ENCODE measurements at regions not wholly inside any gene's neighbourhood (a gene's known extent, or its start where the extent isn't known, plus 50 kb on each side); places are given as distances from the start of the nearest gene placed in this dataset.

GRCh38 chr3:117170094-117170493, 460.5 kb downstream of the TUSC7 start:
- Histone ChIP-seq H4K91ac (ENCODE audit: low read length) (no peak overlapping the region), H3K18ac (ENCODE audit: low read depth in 1 of 2, low read length in 2 of 2) (no peak overlapping the region), H2BK15ac (ENCODE audit: low read depth, poor library complexity, severe bottlenecking) (no peak overlapping the region), H2AFZ (ENCODE audit: low read depth, low read length) (no peak overlapping the region), H3K23ac (ENCODE audit: low read length in 2 of 2) (no peak overlapping the region), H2AK5ac (ENCODE audit: low read length, severe bottlenecking) (no peak overlapping the region), H3K4me2 (ENCODE audit: low read length, poor library complexity, severe bottlenecking) (no peak overlapping the region), H3K9ac (ENCODE audit: low read length) (no peak overlapping the region), H3K27ac (ENCODE audit: low read length, poor library complexity, severe bottlenecking) (no peak overlapping the region), H3K9me3 (ENCODE audit: control insufficient read depth, low read length) (no peaks in the 10 kb centered on the region), H3K4me3 (ENCODE audit: insufficient read depth in 1 of 2, low read depth in 1 of 2, low read length in 2 of 2) (no peak overlapping the region), H3K4me1 (ENCODE audit: control insufficient read depth, insufficient read depth, low read depth, low read length) (no peaks in the 10 kb centered on the region), H3K4ac (ENCODE audit: low read depth in 1 of 2, low read length in 2 of 2) (no peak overlapping the region), H2BK5ac (ENCODE audit: low read depth, low read length, poor library complexity, severe bottlenecking) (no peak overlapping the region), H4K8ac (ENCODE audit: low read length) (no peak overlapping the region), H2BK12ac (ENCODE audit: low read length in 2 of 2) (no peak overlapping the region), H3K79me1 (replicated peaks; ENCODE audit: low read length, poor library complexity, severe bottlenecking) (no peaks in the 10 kb centered on the region), H3K36me3 (ENCODE audit: control insufficient read depth in 1 of 2, insufficient read depth in 2 of 2, low read depth in 1 of 2, low read length in 2 of 2) (no peaks in the 10 kb centered on the region), H3K27me3 (ENCODE audit: control insufficient read depth in 1 of 2, insufficient read depth in 1 of 2, low read length in 2 of 2) (no peaks in the 10 kb centered on the region), H2BK120ac (ENCODE audit: low read depth, low read length) (no peak overlapping the region), H3K14ac (ENCODE audit: low read length in 2 of 2) (no peak overlapping the region)
- DNase-seq: no peak

GRCh38 chr3:117171124-117171523, 461.5 kb downstream of the TUSC7 start:
- Histone ChIP-seq H3K4me1 (ENCODE audit: control insufficient read depth, insufficient read depth, low read depth, low read length) (no peaks in the 10 kb centered on the region), H4K8ac (ENCODE audit: low read length) (no peak overlapping the region), H2AK5ac (ENCODE audit: low read length, severe bottlenecking) (no peak overlapping the region), H3K27me3 (ENCODE audit: control insufficient read depth in 1 of 2, insufficient read depth in 1 of 2, low read length in 2 of 2) (no peaks in the 10 kb centered on the region), H3K9me3 (ENCODE audit: control insufficient read depth, low read length) (no peaks in the 10 kb centered on the region), H3K27ac (ENCODE audit: low read length, poor library complexity, severe bottlenecking) (no peak overlapping the region), H3K4ac (ENCODE audit: low read depth in 1 of 2, low read length in 2 of 2) (no peak overlapping the region), H2BK120ac (ENCODE audit: low read depth, low read length) (no peak overlapping the region), H3K18ac (ENCODE audit: low read depth in 1 of 2, low read length in 2 of 2) (no peak overlapping the region), H2BK15ac (ENCODE audit: low read depth, poor library complexity, severe bottlenecking) (no peak overlapping the region), H3K36me3 (ENCODE audit: control insufficient read depth in 1 of 2, insufficient read depth in 2 of 2, low read depth in 1 of 2, low read length in 2 of 2) (no peaks in the 10 kb centered on the region), H3K9ac (ENCODE audit: low read length) (no peak overlapping the region), H2BK5ac (ENCODE audit: low read depth, low read length, poor library complexity, severe bottlenecking) (no peak overlapping the region), H3K14ac (ENCODE audit: low read length in 2 of 2) (no peak overlapping the region), H3K79me1 (replicated peaks; ENCODE audit: low read length, poor library complexity, severe bottlenecking) (no peaks in the 10 kb centered on the region), H3K4me3 (ENCODE audit: insufficient read depth in 1 of 2, low read depth in 1 of 2, low read length in 2 of 2) (no peak overlapping the region), H3K4me2 (ENCODE audit: low read length, poor library complexity, severe bottlenecking) (no peak overlapping the region), H3K23ac (ENCODE audit: low read length in 2 of 2) (no peak overlapping the region), H4K91ac (ENCODE audit: low read length) (no peak overlapping the region), H2AFZ (ENCODE audit: low read depth, low read length) (no peak overlapping the region), H2BK12ac (ENCODE audit: low read length in 2 of 2) (no peak overlapping the region)
- DNase-seq: no peak

- H3K9ac ChIP-seq (ENCODE audit: low read length): no peak overlapping the region
- H3K18ac ChIP-seq (ENCODE audit: low read depth in 1 of 2, low read length in 2 of 2): no peak overlapping the region
- H2BK5ac ChIP-seq (ENCODE audit: low read depth, low read length, poor library complexity, severe bottlenecking): no peak overlapping the region
- no peaks in the 10 kb centered on the region for H3K36me3 ChIP-seq (ENCODE audit: control insufficient read depth in 1 of 2, insufficient read depth in 2 of 2, low read depth in 1 of 2, low read length in 2 of 2)
- H3K79me1 ChIP-seq (replicated peaks; ENCODE audit: low read length, poor library complexity, severe bottlenecking): no peaks in the 10 kb centered on the region
- no peak overlapping the region for H2AFZ ChIP-seq (ENCODE audit: low read depth, low read length)
- H2BK12ac ChIP-seq (ENCODE audit: low read length in 2 of 2): no peak overlapping the region
- H2AK5ac ChIP-seq (ENCODE audit: low read length, severe bottlenecking): no peak overlapping the region
- no peak overlapping the region for H2BK15ac ChIP-seq (ENCODE audit: low read depth, poor library complexity, severe bottlenecking)
- no peak overlapping the region for H3K4me2 ChIP-seq (ENCODE audit: low read length, poor library complexity, severe bottlenecking)
- no peak overlapping the region for H3K23ac ChIP-seq (ENCODE audit: low read length in 2 of 2)
- no peak for DNase-seq
- no peaks in the 10 kb centered on the region for H3K4me1 ChIP-seq (ENCODE audit: control insufficient read depth, insufficient read depth, low read depth, low read length)
- H3K4ac ChIP-seq (ENCODE audit: low read depth in 1 of 2, low read length in 2 of 2): no peak overlapping the region
- H3K27ac ChIP-seq (ENCODE audit: low read length, poor library complexity, severe bottlenecking): no peak overlapping the region
- H3K27me3 ChIP-seq (ENCODE audit: control insufficient read depth in 1 of 2, insufficient read depth in 1 of 2, low read length in 2 of 2): no peaks in the 10 kb centered on the region
- no peak overlapping the region for H4K8ac ChIP-seq (ENCODE audit: low read length)
- H3K9me3 ChIP-seq (ENCODE audit: control insufficient read depth, low read length): no peaks in the 10 kb centered on the region
- no peak overlapping the region for H3K4me3 ChIP-seq (ENCODE audit: insufficient read depth in 1 of 2, low read depth in 1 of 2, low read length in 2 of 2)
- no CpG with 5 or more reads among the region's 1 CpG for WGBS
- H4K91ac ChIP-seq (ENCODE audit: low read length): no peak overlapping the region
- no peak overlapping the region for H2BK120ac ChIP-seq (ENCODE audit: low read depth, low read length)
- H3K14ac ChIP-seq (ENCODE audit: low read length in 2 of 2): no peak overlapping the region
Measured at GRCh38 chr3:117172426-117172825, 462.8 kb downstream of the TUSC7 start.

- no peak overlapping the region for H3K23ac ChIP-seq (ENCODE audit: low read length in 2 of 2)
- no peaks in the 10 kb centered on the region for H3K79me1 ChIP-seq (replicated peaks; ENCODE audit: low read length, poor library complexity, severe bottlenecking)
- no peak overlapping the region for H3K18ac ChIP-seq (ENCODE audit: low read depth in 1 of 2, low read length in 2 of 2)
- H3K14ac ChIP-seq (ENCODE audit: low read length in 2 of 2): no peak overlapping the region
- no peak overlapping the region for H3K4me3 ChIP-seq (ENCODE audit: insufficient read depth in 1 of 2, low read depth in 1 of 2, low read length in 2 of 2)
- no peak overlapping the region for H3K9ac ChIP-seq (ENCODE audit: low read length)
- no peaks in the 10 kb centered on the region for H3K4me1 ChIP-seq (ENCODE audit: control insufficient read depth, insufficient read depth, low read depth, low read length)
- no peak overlapping the region for H4K91ac ChIP-seq (ENCODE audit: low read length)
- H2AFZ ChIP-seq (ENCODE audit: low read depth, low read length): no peak overlapping the region
- no peak overlapping the region for H3K27ac ChIP-seq (ENCODE audit: low read length, poor library complexity, severe bottlenecking)
- no peak overlapping the region for H2BK15ac ChIP-seq (ENCODE audit: low read depth, poor library complexity, severe bottlenecking)
- H2BK120ac ChIP-seq (ENCODE audit: low read depth, low read length): no peak overlapping the region
- H3K36me3 ChIP-seq (ENCODE audit: control insufficient read depth in 1 of 2, insufficient read depth in 2 of 2, low read depth in 1 of 2, low read length in 2 of 2): no peaks in the 10 kb centered on the region
- no peak for DNase-seq
- no peak overlapping the region for H2BK5ac ChIP-seq (ENCODE audit: low read depth, low read length, poor library complexity, severe bottlenecking)
- WGBS: no CpG with 5 or more reads among the region's 1 CpG
- no peak overlapping the region for H2BK12ac ChIP-seq (ENCODE audit: low read length in 2 of 2)
- H3K4ac ChIP-seq (ENCODE audit: low read depth in 1 of 2, low read length in 2 of 2): no peak overlapping the region
- H3K4me2 ChIP-seq (ENCODE audit: low read length, poor library complexity, severe bottlenecking): no peak overlapping the region
- H4K8ac ChIP-seq (ENCODE audit: low read length): no peak overlapping the region
- H3K9me3 ChIP-seq (ENCODE audit: control insufficient read depth, low read length): no peaks in the 10 kb centered on the region
- H3K27me3 ChIP-seq (ENCODE audit: control insufficient read depth in 1 of 2, insufficient read depth in 1 of 2, low read length in 2 of 2): no peaks in the 10 kb centered on the region
- no peak overlapping the region for H2AK5ac ChIP-seq (ENCODE audit: low read length, severe bottlenecking)
Measured at GRCh38 chr3:117181222-117181621, 471.6 kb downstream of the TUSC7 start.

All from mesenchymal stem cell (in vitro differentiated cells and primary cell).